HEK293T (cell line): ENCODE measurements at regions not wholly inside any gene's neighbourhood (a gene's known extent, or its start where the extent isn't known, plus 50 kb on each side); places are given as distances from the start of the nearest gene placed in this dataset.

Source experiments
- ARNT ChIP-seq: fragments of 450-650 bp; IDR thresholded peaks from 2 replicates; pipeline ENCODE4 v1.6.1; 2017; ENCODE audit warnings: mild to moderate bottlenecking
- BHLHE40 ChIP-seq: fragments of 450-650 bp; IDR thresholded peaks from 2 replicates; pipeline ENCODE4 v1.6.1; 2016; ENCODE audit warnings: mild to moderate bottlenecking, moderate library complexity, borderline replicate concordance
- FOXA1 ChIP-seq: fragments of 450-650 bp; IDR thresholded peaks from 2 replicates; pipeline ENCODE4 v1.6.1; 2016; ENCODE audit warnings: mild to moderate bottlenecking
- FOXK2 ChIP-seq: fragments of 450-650 bp; IDR thresholded peaks from 2 replicates; pipeline ENCODE4 v1.6.1; 2016; ENCODE audit warnings: mild to moderate bottlenecking
- FOXM1 ChIP-seq: fragments of 450-650 bp; IDR thresholded peaks from 2 replicates; pipeline ENCODE4 v1.6.1; 2017; ENCODE audit warnings: mild to moderate bottlenecking, borderline replicate concordance
- HDGF ChIP-seq: fragments of 450-650 bp; IDR thresholded peaks from 2 replicates; pipeline ENCODE4 v1.6.1; 2017; ENCODE audit warnings: antibody characterized with exemption, borderline replicate concordance
- L3MBTL2 ChIP-seq: fragments of 450-650 bp; conservative IDR thresholded peaks from 2 replicates; pipeline ENCODE4 v1.6.1; 2016; ENCODE audit warnings: mild to moderate bottlenecking
- SP1 ChIP-seq: fragments of 450-650 bp; IDR thresholded peaks from 2 replicates; pipeline ENCODE4 v1.6.1; 2017
- SUZ12 ChIP-seq: fragments of 450-650 bp; IDR thresholded peaks from 2 replicates; pipeline ENCODE4 v1.6.1; 2016; ENCODE audit warnings: mild to moderate bottlenecking
- TARDBP ChIP-seq: fragments of 450-650 bp; IDR thresholded peaks from 2 replicates; pipeline ENCODE4 v1.6.1; 2016
- ZNF384 ChIP-seq: fragments of 450-650 bp; IDR thresholded peaks from 2 replicates; pipeline ENCODE4 v1.6.1; 2016

- TF ChIP-seq HDGF, result no peak
- no peak for TF ChIP-seq BHLHE40
- TF ChIP-seq SUZ12, result no peak
- TF ChIP-seq ARNT, result no peak
- no peak for TF ChIP-seq SP1
- TF ChIP-seq L3MBTL2, result no peak
- no peak for TF ChIP-seq ZNF384
- no peak for TF ChIP-seq TARDBP
- no peak for TF ChIP-seq FOXA1
- TF ChIP-seq FOXM1, result no peak
- no peak for TF ChIP-seq FOXK2
Measured at GRCh38 chr10:35898716-35899440, 256.8 kb upstream of the FZD8 start.
